NCI-H2029 (cell line): ENCODE measurements at regions not wholly inside any gene's neighbourhood (a gene's known extent, or its start where the extent isn't known, plus 50 kb on each side); places are given as distances from the start of the nearest gene placed in this dataset.
A peak's percentile ranks its signal among the peaks of the same experiment; 100 is the strongest.

Experiments
- DNase-seq: peaks from one replicate; lab custom pipeline; 2025; lab: John Stamatoyannopoulos, UW

GRCh38 chr20:4512891-4513550 is 173.2 kb upstream of the PRNP start:
- no peak for DNase-seq

DNA sequence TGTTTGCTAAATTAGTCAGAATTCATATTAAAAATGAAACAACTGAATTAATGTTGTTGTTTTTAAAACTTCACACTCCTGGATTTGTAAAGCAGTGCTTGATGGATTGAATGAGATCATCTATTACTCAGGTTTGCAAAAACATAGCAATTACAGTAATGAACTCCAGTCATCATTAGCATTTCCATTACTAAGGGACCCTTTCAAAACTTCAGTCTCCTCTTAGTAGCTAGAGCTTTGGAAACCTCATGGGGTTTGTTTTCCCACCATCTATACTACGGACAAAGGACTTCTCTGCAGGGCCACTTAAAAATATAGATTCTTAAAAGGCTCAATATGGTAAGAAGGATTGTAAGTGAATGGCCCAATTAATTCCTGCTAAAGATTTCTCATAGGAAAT is 174.5 kb upstream of the PRNP start:
- no peak for DNase-seq

DNA sequence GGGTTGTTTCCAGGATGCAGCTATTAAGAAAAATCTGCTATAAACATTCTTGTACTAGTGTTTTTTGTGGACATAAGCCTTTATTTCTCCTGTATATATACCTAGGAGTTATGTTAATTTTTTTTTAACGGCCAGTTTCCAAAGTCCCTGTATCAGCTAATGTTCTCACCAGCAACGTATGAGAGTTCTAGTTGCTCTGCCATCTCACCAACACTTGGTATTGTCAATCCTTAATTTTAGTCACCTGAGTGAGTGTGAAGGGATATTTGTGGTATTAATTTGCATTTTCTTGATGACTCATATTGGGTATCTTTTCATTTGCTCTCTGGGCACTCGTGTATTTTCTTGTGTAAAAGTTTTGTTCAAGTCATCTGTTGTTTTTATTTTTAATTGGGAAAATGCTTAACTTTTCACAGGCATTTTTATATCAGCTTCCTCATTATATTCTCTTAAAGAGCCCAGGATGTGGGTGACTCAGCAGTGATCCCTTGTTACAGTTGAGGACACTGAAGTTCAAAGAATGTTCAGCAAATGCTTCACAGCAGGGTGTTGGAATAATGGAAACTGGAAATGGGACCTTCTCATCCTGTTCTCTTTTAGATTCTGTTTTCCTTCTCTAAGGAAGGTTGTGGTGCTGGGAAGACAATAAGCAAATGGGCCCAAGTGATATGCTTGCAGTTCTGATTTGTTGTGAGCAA is 176.3 kb upstream of the PRNP start:
- no peak for DNase-seq

DNA sequence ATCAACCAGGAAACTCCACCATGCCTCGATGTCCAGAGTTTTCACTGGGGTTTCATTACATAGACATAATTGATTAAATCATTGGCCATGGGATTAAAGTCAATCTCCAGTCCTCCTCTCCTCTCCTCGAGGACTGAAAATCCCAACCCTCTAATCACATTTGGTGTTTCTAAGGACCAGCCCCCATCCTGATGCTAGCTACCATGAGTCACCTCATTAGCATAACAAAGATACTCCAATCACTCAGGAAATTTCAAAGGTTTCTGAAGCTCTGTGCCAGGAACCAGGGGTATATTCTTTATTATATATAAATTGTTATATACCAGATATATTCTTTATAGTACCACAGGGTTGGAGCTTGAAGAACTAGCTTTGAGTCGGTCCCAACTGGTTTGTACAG is 177.5 kb upstream of the PRNP start:
- no peak for DNase-seq

- DNase-seq, result no peak
These were observed 179.0 kb upstream of the PRNP start for GRCh38 chr20:4507288-4507719.

- no peak for DNase-seq
These were observed 181.4 kb upstream of the PRNP start for GRCh38 chr20:4504814-4505213.

DNA sequence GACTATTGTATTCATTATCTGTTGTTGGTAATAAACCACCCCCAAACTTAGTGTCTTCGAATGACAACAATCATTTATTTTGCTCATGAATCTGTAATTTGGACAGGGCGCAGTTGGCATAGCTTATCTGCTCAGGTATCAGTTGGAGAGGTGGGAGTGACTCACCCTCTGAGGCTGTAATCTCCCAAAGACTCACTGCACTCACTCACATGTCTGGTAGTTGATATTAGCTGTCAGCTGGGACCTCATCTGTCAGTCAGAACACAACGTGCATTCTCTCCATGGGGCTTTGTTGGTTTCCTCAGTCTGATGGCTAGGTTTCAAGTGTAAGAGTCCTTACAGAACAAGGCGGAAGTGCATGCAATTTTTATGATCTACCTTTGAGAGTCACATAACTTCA is 183.5 kb upstream of the PRNP start:
- DNase-seq, result no peak

GRCh38 chr20:4493386-4493785 is 192.9 kb upstream of the PRNP start:
- no peak for DNase-seq

DNA sequence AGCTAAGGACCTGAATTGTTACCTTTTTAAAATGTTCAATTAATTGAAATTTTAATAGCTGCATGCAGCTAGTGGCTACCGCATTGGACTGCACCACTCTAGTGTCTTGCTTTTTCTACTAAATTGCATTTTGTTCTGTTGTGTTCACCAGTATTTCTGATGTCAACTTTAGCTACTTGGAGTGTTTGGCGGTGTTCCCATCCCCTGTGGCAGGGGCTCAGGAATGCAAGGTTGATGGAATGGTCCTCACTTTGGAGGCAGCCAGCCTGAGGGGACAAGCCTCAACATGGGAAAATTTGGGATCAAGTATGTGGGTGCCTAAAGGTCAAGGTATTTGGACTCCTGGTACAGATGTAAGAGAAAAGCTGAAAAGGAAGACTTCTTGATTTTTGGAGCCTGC is 194.6 kb upstream of the PRNP start:
- DNase-seq, result no peak

DNA sequence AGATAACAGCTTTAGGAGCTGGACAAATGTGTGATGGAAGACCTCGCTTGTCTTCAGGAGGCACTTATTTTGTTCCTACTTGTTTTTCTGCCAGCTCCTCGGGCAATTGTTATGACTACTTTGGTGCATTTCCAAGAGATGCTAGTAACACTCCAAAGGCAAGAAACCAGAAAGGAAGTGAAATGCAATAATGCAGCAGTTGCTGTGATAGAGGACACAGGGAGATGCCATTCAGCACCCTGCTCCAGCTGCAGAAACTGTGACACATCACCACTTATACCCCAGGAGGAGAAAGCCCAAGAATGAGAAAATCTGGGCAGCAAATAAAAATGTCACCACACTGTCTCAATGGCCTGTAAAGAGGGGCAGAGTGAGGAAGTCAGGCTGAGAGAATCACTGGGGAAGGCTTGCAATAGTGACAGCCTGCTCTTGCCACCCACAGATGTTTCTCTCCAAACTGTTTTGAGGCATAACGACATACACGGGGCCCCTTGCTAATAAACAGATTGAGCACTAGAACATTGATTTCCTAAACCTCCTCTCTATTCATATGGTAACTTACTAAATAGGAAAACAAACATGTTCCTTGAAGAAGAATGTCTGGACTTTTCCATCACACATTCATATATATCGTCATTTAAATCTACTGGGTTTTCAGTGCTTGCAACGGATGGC is 195.5 kb upstream of the PRNP start:
- DNase-seq, result no peak

DNA sequence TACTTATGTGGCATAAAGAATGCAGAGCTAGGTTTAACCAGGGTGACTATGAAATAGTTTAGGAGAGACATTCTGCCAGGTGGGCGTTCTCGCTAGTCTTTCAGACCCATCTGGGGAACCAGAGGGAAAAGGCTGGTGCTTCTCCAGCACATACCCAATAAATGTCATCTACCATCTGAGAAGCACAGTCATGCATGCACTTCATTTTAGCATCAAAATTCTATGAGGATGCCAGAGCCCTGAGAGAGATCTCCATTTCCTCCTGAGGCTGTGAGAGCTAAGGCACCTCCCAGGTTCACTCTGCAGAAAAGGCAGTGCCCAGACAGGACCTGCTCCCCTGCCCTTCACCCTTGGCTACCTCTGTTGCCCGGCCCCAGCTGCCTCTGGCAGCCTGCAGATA is 196.2 kb upstream of the PRNP start:
- no peak for DNase-seq

DNA sequence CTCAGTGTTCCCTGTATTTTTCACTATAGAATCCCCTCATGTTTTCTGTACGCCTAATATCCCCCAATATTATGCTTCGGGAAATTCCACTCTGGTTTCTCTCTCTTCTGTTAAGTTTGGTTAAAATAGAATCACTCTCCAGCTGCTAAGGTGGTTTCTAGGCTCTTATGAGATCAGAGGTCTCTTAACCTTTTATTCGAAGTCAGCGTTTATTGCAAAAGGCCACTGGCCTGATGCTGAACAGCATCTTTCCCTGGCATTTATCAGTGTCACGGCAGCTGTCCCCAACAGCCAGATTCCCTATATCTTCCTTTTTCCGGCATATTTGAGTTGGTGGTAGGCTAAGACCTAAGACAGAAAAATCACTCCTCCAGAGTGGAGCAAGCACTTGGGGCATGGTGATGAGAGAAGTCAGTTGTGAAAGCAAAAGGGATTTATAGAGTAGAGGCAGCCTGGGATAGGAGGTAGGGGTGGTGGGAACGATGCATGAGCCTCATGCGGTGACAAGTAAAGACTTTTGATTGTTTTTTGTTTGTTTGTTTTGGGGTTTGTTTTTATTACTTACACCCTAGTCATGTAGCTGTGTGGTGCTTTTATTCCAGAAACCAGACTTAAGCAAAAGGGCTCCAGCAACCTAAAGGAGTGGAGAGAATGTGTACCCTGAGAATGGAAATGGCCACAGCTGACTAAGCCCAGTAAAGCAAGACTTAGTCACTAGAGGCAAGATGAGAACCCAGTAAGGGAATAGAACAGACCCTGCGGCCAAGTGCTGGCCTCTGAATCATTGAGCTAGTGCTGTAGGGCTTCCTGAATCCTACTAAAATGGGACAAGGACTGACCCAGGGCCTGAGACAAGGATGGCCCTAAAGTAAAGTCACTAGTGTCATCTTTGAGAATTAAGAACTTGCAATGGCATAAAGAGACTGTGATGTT is 197.6 kb upstream of the PRNP start:
- no peak for DNase-seq

DNA sequence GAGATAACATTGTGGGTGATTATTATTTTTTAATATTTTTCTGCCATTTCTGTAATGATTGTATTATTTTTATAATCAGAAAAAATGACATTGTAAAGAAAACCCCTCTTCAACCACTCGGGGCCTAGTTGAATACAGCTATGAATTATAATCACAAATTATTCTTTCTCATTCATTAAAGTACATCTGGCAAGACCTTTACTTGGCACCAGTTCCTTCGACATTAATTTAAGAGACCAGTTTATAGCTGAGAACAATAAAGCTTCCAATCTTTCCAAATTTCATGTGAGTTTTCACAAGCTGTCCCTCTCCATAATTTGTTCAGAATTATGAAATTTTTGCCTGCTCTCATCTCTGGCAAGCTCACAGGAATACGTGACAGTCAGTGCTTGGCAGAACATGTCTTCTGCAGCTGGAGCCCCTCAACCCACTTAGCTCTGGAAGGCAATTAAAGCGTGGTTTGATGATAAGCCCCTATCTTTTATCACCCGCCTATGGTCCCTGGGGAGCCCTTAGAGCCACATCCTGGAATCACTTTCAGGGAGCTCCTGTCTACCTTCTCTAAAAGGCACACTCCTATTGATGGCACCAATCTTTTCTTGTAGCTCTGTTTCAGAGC is 201.8 kb upstream of the PRNP start:
- DNase-seq, result no peak

- no peak for DNase-seq
These were observed 202.3 kb upstream of the PRNP start for GRCh38 chr20:4483961-4484360.

DNA sequence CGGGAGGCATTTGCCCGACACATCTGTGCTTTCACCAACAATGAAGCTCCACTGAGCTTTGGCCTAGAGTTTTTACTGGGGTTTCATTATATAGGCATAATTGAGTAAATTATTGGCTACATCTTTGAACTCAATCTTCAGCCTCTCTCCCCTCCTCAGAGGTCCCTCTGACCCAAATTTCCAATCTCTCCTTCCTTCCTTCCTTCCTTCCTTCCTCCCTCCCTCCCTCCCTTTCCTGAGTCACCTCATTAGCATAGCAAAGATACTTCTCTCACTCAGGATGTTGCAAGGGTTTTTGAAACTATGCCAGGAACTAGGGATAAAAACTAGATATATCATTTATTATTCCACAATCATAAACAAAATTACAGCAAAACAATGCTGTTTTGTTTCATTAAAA is 202.8 kb upstream of the PRNP start:
- DNase-seq, result no peak

DNA sequence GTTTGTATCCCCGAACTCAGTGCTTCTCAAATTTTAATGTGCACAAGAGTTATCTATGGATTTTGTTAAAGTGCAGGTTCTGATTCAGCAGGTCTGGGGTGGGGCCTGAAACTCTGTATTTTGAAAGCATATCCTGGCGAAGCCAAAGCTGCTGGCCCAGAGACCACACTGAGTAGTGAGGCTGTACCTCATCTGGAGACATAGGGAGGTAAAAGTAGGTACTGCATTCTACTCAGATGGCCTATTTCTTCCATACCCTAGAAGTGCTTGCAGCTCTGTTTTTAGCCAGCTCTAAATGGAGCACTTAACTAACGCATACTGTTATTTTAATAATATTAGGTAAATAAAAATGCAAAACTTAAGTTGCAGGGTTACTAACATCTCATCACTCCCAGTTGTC is 206.2 kb upstream of the PRNP start:
- DNase-seq, result no peak

DNA sequence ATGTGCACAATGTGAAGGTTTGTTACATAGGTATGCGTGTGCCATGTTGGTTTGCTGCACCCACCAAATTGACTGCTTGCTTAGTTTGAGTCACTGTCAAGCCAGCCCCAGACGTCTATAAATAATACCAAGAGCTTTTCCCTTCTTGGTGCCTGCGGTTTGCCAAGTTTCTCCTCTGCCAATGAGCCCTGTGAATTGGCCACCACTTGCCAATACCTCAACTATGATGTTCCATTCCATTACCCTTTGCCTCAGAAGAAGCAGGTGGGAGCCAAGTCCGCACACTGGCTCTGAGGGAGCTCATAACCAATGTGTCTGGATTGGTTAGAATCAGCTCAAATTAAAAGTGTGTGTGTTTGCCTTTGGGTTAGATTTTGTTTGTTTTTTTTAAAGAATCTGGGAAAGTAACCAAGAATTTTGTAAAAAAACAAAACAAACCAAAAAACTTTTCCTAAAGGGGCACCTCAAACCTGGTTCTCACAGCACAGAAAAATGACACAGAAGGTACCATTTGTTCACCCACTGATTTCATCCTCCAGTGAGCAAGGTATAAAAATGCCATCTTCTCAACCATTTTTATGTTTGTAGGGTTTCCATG is 209.3 kb upstream of the PRNP start:
- DNase-seq, result no peak

GRCh38 chr20:4472906-4473305 is 213.3 kb upstream of the PRNP start:
- no peak for DNase-seq

- no peak for DNase-seq
These were observed 215.0 kb upstream of the PRNP start for GRCh38 chr20:4471221-4471620.

DNA sequence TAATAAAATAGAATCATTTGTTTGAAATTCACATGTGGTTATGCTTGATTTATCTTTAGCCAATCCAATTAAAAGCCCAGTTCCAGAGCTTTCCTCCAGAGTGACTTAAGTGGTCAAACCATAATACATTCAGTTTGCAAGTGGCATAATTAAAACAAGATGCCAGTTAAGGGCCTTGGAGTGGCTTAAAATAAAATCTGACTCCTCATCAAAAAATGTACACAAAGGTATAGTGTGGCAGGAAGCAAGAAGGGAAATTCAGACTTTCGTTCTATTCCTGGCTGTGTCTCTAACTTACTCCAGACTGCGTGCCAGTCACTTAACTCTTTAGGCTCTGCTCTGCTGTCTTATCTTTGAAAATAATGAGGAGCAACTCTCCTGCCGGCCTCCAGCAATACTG is 215.9 kb upstream of the PRNP start:
- peak; percentile 16 for DNase-seq

DNA sequence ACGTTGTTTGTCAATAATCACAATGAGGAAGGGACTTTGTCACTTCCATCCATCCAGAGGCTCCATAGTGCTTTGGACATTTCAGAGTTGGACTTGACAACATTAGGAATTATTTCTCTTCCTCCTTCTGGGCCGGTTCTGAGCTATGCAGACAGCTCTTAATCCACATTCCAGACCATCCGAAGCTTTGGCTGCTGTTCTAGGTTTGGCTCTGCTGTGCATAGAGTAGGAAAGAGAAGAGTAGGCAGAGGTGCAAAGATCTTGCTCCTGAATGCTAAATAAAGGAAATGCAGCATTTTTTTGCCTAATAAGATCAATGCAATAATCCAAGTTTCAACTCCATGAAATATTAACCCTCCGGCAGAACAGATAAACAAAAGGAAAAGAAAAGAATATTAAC is 216.3 kb upstream of the PRNP start:
- DNase-seq, result no peak

- no peak for DNase-seq
These were observed 218.1 kb upstream of the PRNP start for GRCh38 chr20:4468114-4468513.
